ENCODE measurements at regions not wholly inside any gene's neighbourhood (a gene's known extent, or its start where the extent isn't known, plus 50 kb on each side); places are given as distances from the start of the nearest gene placed in this dataset.
"Not testable (repeated sequence)": the region's sequence is repeated elsewhere in the genome, so short reads cannot be mapped to it uniquely, and the experiment has no call there.

- DNase-seq: no peak
Observed at GRCh38 chr3:161602475-161602874, 105.9 kb downstream of the OTOL1 start.

- DNase-seq: no peak
Observed at GRCh38 chr3:161602918-161603317, 106.3 kb downstream of the OTOL1 start.

- no peak for DNase-seq
Observed at GRCh38 chr3:161607056-161607455, 110.4 kb downstream of the OTOL1 start.

GRCh38 chr3:161619351-161619750, 122.7 kb downstream of the OTOL1 start:
- no peak for DNase-seq

GRCh38 chr3:161630794-161631193, 134.2 kb downstream of the OTOL1 start:
- DNase-seq: no peak

- DNase-seq: no peak
Observed at GRCh38 chr3:161631536-161631935, 134.9 kb downstream of the OTOL1 start.

- DNase-seq: no peak
Observed at GRCh38 chr3:161637559-161637958, 141.0 kb downstream of the OTOL1 start.

- DNase-seq: not testable (repeated sequence)
Observed at GRCh38 chr3:161639095-161639494, 142.5 kb downstream of the OTOL1 start.

GRCh38 chr3:161640181-161640580, 143.6 kb downstream of the OTOL1 start:
- DNase-seq: no peak

GRCh38 chr3:161641287-161641686, 144.7 kb downstream of the OTOL1 start:
- no peak for DNase-seq

GRCh38 chr3:161644891-161645635, 148.5 kb downstream of the OTOL1 start:
- no peak for DNase-seq

- no peak for DNase-seq
Observed at GRCh38 chr3:161647936-161648470, 151.4 kb downstream of the OTOL1 start.

GRCh38 chr3:161649900-161650484, 153.4 kb downstream of the OTOL1 start:
- DNase-seq: no peak

GRCh38 chr3:161657786-161658185, 161.2 kb downstream of the OTOL1 start:
- no peak for DNase-seq

- no peak for DNase-seq
Observed at GRCh38 chr3:161671141-161671540, 174.5 kb downstream of the OTOL1 start.

- no peak for DNase-seq
Observed at GRCh38 chr3:161672478-161672877, 175.9 kb downstream of the OTOL1 start.

GRCh38 chr3:161673866-161674265, 177.3 kb downstream of the OTOL1 start:
- DNase-seq: no peak

- DNase-seq: no peak
Observed at GRCh38 chr3:161674402-161674801, 177.8 kb downstream of the OTOL1 start.

- DNase-seq: not testable (repeated sequence)
Observed at GRCh38 chr3:161681831-161682230, 185.2 kb downstream of the OTOL1 start.

- no peak for DNase-seq
Observed at GRCh38 chr3:161682715-161683114, 186.1 kb downstream of the OTOL1 start.

GRCh38 chr3:161689584-161690298, 193.1 kb downstream of the OTOL1 start:
- no peak for DNase-seq

GRCh38 chr3:161690299-161690620, 193.7 kb downstream of the OTOL1 start:
- no peak for DNase-seq

- DNase-seq: no peak
Observed at GRCh38 chr3:161691677-161692076, 195.1 kb downstream of the OTOL1 start.
